GM19193 (cell line): ENCODE measurements at regions not wholly inside any gene's neighbourhood (a gene's known extent, or its start where the extent isn't known, plus 50 kb on each side); places are given as distances from the start of the nearest gene placed in this dataset.

Experiments used
- POLR2A ChIP-seq: IDR thresholded peaks from 4 replicates; pipeline ENCODE4 v1.6.1; 2011; ENCODE audit not compliant: insufficient read depth, insufficient read length; ENCODE audit errors: extremely low read depth

DNA sequence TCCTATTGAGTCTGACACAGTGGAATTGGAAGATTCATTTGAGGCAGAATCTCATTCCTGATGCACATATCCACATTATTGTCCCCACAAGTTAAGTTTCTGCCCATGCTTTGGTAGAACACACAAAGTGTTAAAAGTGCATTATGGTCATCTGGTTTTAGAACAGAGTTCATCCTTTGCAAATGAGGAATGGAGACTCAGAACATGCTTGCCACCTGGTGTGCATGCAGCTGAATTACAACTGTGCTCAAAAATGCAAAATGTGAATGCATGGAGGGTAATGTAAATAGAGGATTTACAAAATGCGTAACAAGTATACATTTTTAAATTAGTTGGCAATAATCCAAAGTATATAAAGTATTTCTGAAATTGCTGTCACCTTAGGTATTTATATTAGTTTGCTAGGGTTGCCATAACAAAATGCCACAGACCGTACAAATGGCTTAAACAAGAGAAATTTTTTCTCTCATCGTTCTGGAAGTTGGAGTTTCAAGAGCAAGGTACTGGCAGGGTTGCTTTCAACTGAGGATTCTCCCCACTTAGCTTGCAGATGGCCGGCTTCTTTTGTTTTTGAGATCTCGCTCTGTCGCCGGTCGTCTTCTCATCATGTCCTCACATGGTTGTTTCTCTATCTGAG, 671.1 kb downstream of the TAF11L14 start:
- no peak for TF ChIP-seq POLR2A

DNA sequence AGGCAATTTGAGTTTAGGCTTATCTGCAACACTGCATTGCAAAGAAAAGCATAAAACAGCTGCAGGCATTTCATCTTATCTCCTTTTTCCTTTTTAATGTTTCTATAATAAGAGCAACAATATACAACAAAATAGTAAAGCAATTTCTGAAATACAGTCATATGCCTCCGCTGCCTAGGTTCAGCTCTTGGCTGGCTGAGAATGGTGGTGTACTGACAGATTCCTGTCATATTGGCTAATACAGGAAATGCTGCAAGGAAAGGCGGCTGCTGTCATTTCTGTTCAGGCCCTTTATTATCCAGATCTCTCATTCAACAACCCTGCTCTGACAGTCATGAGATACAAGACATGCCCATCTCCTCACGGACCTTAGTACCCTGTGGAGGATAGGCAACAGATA, 677.0 kb downstream of the TAF11L14 start:
- TF ChIP-seq POLR2A: no peak

DNA sequence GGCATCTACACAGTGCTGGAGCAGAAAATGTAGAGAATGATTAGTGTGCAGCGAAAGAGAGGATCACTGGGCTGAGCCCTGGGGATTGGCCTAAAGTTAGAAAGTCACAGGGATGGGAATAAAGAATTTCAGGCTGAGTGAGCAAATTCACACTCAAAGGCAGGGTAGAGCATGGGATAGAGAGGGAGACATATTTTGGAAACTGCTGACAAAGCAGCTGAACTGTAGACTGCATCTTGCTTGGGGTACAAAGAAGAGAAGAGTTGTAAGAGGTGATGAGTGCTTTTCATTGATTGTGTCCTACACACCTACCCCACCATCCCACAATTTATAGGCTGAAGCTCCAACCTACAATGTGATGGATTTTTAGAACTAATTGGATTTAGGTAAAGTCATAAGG, 677.8 kb downstream of the TAF11L14 start:
- TF ChIP-seq POLR2A: no peak

DNA sequence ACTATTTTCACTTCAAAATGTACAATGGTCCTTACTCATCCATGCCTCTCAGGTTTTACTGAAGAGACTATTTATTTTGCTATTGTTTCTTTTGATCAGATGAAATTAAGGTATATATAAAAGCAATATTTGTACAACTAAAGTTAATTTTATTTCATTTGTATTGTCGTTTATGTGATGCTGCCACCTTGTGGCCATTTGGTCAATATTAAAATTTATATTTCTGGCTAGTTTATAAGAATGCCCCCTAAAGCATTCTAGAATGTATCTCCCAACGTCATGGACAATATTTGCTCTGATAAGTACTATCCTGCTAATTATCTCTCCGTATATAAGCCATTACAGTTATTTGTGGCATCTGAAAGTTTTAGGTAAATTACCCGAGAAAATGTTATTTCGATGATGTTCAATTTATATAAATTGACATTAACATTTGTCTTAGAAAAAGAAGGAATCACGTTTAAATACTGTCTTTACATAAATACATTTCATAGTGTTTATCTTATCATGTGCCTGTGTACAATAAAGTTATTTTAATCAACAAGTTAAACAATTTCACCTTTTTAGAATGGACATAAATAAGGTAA, 680.0 kb downstream of the TAF11L14 start:
- TF ChIP-seq POLR2A: no peak

DNA sequence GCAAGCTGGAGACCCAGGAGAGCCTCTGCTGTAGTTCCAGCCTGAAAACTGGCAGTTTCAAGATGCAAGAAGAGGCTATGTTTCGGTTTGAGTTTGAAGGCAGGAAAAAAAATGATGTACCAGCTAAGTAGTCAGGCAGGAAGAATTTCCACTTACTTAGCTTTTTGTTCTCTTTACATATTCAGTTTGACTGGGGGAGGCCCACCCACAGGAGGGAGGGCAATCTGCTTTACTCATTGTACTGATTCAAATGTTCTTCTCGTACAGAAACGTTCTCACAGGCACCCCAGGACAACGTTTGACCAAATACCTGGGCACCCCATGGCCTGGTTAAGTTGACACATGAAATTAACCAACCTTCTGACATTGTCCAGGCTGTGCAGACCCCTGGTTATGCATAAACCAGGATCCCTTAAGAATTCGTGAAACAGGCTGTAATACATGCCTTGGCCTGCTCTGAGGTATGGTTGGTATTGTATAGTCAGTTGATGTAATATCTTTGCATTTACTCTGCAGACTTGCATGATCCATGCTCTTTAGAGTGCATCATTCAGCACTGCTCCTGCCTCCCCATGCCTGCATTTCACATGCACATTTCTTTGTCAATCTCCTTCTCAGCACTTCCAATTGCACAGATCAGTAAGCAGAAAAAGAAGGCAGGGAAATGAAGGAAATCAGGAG, 687.1 kb downstream of the TAF11L14 start:
- TF ChIP-seq POLR2A: no peak

DNA sequence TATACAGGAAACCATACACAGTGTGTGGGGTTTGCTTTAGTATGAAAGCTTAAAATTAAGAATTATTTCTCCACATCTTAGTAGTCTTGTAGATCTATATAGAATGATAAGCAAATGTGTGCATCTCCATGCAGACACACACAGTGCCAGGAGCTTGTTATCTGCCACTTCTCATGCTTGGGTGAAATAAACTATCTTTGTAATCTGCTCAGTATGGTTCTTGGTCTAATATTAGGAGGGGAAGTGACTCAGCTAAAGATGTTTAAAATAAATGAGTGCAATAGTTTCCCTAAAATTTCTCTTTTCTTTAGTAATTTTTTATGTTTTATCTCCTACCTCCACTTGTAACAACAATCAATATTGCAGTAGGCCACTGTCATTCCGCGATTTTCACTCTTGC, 689.6 kb downstream of the TAF11L14 start:
- no peak for TF ChIP-seq POLR2A

DNA sequence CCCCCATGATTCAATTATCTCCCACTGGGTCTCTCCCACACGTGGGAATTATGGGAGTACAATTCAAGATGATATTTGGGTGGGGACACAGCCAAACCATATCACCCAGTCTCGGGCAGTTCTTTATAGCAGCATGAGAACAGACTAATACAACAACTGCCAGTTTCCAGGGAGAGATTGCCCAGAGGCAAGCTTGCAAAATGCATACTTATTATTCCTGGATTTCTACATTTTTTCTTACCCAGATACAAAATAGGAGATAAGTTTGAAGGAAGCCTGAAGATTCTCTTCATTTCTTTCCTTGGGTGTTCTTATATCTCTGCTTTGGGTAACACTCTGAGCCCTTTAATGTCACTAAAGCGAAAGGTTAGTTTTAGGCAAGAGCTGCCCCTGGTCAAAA, 691.2 kb downstream of the TAF11L14 start:
- TF ChIP-seq POLR2A: no peak

DNA sequence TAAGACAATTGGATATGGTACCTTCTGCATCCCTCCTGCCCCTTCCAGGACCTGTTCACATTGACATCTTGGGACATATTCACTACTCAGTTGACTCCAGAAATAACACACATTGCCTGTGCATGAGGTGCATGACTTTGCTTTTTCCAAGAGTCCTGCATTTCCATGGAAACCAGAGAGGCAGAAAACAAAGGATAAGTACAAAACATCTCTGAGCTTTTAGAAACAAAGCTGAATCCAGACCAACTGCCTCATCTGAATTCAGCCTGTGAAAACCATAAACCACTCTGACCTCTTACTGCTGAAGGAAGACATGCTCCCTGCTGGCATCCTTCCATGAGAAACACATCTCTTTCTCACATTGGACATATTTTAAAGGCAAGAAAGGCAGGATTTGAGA, 695.1 kb downstream of the TAF11L14 start:
- TF ChIP-seq POLR2A: no peak

DNA sequence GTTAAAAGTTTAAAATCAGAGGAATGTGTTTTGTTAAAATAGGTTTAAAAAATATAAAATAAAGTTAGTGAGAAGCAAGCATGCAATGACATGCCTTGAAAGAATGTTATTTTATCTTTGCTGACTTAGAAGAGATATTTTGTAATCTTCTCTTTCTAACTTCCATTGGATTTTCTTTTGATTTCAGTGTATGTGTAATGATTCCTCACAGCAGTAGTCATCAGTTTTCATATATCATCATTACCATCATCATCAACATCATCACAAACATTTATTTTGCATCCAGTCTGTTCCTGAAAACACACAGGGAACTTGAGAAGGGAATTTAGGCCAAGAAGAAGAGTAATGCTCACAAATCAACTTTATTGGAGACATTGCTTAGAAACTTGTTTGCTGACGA, 699.6 kb downstream of the TAF11L14 start:
- no peak for TF ChIP-seq POLR2A

DNA sequence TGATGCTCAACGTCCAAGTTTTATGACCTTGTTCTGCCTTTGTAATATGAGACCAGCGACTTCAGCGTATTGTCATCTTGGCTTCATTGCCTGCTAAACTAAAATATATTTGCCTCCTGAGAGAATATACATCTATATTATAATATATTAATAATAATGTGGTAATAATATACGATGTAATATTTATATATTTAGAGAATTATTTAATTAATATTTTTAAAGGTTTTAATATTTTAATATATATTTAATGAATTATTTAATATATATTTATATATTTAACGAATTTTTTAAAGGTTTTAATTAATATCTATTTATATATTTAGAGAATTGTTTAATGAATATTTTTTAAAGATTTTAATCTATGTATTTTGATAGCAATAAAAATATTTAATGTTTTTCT, 700.7 kb downstream of the TAF11L14 start:
- TF ChIP-seq POLR2A: no peak

DNA sequence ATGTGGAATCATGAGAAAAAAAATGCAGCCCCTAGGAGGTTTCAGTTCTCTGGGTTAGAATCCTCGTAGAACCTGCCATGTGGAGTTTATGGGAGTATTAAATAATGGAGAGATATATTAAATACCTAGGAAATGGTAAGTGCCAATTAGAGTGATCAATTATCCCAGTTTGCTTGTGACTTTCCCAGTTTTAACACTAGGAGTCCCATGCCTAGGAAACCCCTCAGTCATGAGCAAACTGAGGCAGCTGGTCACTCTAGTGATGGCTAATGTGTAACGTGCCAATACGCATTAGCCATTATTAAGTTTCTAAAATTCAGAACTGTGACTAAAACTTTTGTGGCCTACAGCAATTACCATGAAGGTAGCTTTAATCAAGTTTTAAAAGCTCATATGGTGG, 720.6 kb downstream of the TAF11L14 start:
- TF ChIP-seq POLR2A: no peak

DNA sequence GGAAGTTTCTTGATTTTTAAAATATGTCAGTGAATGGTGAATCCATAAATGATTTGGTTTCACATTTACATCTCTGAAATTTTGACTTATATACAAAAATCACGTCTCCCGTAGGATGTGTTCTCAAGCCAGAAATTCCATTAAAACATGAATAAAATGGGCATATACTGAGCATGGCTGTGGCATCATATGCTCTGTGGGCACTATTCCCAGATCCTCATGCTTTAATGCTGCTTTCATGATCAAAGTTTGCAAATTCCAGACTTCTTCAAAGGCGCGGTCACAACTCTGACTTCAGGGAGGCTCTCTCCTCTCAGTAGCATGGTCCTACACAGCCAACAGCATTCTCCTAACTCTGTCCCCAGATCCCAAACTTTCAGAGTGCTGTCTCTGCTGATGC, 723.2 kb downstream of the TAF11L14 start:
- no peak for TF ChIP-seq POLR2A

DNA sequence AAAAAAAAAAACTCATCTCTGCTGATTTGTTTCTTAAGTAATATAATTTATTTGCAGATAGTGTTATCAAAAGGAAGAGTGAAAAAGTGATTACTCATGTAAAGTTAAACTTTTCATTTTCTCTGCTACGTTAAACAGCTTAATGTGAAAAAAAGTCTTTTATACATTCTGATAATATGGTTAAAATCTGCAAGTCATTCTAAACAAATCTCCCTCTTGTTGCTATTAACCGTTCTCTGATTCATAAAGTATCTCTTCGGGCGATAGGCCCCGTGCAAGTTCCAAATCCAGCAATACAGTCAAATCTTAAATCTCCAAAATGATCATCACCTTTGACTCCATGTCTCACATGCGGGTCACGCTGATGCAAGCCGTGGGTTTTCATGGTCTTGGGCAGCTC, 732.0 kb downstream of the TAF11L14 start:
- no peak for TF ChIP-seq POLR2A

DNA sequence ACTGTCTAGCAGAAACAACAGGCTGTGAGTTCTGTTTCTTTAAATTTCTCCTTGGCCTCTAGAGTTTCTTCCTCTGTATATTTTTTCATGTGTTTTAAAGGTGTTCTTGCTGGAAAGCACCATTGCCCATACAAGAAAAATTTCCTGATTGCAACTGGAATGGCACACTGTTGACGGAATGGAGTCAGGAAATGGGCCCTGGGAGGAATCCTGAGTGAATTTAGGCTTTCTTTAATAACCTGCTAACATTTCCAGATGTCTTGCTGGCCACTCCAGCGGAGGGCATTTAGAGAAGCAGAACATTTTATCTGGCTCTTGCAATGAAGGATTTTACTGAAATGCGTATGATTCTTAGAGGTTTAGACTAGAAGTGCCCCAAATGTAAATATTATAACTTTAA, 736.3 kb downstream of the TAF11L14 start:
- no peak for TF ChIP-seq POLR2A

DNA sequence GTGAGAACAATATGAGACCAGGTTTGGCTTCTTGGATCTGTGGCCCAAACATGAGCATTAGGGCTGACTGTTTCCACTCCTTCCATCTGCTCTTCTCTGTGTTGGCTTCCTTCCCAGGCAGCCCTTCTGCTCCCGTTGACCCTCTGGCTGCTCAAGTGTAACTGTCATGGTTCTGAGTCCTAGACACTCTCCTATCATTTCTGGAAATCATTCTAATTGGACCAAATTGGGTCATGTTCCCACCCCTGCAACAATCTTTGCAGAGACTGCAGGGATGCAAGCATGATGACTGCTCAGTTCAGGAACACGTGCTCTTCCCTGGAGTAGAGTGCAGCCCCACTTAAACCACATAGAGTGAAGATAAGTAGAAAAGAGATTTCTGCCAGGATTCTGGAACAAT, 741.4 kb downstream of the TAF11L14 start:
- no peak for TF ChIP-seq POLR2A

DNA sequence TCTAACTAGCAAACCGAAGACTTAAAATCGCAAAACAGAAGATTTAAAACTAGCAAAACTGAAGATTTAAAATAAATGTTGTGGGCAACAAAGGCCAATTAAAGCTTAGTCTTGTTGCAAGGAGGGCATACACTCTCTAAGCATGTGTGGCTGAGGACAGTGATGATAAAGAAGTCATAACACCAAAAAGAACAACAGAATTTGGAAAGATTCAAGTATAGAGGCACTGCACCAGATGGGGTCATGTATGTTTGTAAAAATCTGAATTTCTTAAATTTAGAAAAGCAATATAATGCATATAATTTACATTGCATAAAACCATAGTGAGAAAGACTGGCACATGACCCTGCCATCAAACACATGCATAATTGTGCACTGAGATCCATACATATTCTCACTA, 743.8 kb downstream of the TAF11L14 start:
- no peak for TF ChIP-seq POLR2A

DNA sequence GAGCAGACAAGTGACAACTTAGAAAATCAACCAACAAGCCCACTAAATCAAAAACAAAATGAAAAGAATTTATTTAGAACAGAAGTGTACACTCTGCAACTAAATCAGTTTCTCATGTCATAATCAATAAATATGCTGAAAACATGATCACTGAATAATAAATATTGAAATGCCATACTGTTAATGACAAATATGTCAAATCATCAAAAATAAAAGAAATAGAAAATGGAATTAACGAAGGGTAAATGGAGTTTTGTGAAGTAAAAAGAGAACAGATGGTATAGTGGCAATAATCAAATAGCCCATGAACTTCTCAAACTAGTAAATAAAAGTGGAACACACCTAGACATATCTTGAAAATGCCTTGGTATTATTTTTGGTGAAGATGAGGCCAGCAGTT, 744.9 kb downstream of the TAF11L14 start:
- no peak for TF ChIP-seq POLR2A

DNA sequence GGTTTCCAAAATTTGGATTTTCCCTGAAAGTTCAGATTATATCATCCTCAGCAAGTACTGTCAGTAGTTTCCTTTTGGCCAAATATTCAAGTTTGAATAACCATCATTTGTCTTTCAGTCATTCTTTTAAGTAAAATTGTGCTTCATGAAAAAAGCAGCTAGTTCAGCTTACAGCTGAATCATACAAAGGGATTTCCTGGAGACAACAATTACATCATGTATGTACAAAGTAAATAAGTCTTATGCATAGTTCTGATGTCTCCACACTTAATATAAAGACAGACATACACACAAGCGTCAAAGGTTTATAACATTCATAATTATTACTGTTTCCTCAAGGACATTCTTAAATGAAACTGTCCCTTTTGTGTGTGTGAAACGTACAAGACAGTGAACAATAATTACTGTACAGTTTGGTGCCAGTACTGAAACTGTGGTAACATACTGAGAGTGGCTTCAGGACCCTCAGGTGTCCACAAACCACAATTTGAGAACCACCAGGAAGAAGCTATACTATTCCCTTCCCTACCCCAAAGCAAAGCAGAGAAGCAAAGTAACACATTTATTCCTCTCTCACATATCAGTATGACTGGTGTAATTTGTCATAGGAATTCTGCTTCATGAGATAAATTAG, 746.6 kb downstream of the TAF11L14 start:
- no peak for TF ChIP-seq POLR2A
